Breast epithelium (tissue), 3 donors: ENCODE measurements at regions not wholly inside any gene's neighbourhood (a gene's known extent, or its start where the extent isn't known, plus 50 kb on each side); places are given as distances from the start of the nearest gene placed in this dataset.

Source experiments
- CTCF ChIP-seq, 3 donors: fragments of 450-650 bp; IDR thresholded peaks; one replicate each; pipeline ENCODE4 v1.5.1; 2016 to 2017; ENCODE audit warnings: antibody characterized with exemption in 3 of 3, mild to moderate bottlenecking in 3 of 3, moderate library complexity in 3 of 3
- POLR2A ChIP-seq: fragments of 450-650 bp; IDR thresholded peaks from one replicate; pipeline ENCODE4 v1.6.1; 2016; ENCODE audit warnings: antibody characterized with exemption, mild to moderate bottlenecking, moderate library complexity

GRCh38 chr5:125477586-125477975, 731.1 kb upstream of the ZNF608 start:
- TF ChIP-seq CTCF (IDR thresholded peaks at IDR 0.05): no peak
- no peak for TF ChIP-seq POLR2A
